Kidney epithelial cell (primary cell): ENCODE measurements at regions not wholly inside any gene's neighbourhood (a gene's known extent, or its start where the extent isn't known, plus 50 kb on each side); places are given as distances from the start of the nearest gene placed in this dataset.

ENCODE experiments used
- DNase-seq: peaks from one replicate; pipeline ENCODE4 v3.0.0-alpha.2; 2010; ENCODE audit warnings: low read depth
- H3K27me3 ChIP-seq: 2 replicates; pipeline ENCODE4 v1.6.0; 2011; ENCODE audit warnings: low read length; ENCODE audit not compliant: control insufficient read depth, insufficient read depth
- H3K36me3 ChIP-seq: 2 replicates; pipeline ENCODE4 v1.5.1; 2011; ENCODE audit warnings: low read length; ENCODE audit not compliant: control insufficient read depth, insufficient read depth
- H3K4me3 ChIP-seq: 2 replicates; pipeline ENCODE4 v1.5.1; 2011; ENCODE audit warnings: low read depth, mild to moderate bottlenecking, control low read depth, low read length
- CTCF ChIP-seq: IDR thresholded peaks from 2 replicates; pipeline ENCODE4 v1.5.1; 2011; ENCODE audit warnings: mild to moderate bottlenecking, moderate library complexity, low read length, control low read depth, inconsistent platforms; ENCODE audit not compliant: insufficient read depth, poor library complexity, severe bottlenecking

GRCh38 chr2:129139380-129139779 lies 820.7 kb upstream of the HS6ST1 start:
- Histone ChIP-seq H3K27me3 (no peaks in the 10 kb centered on the region), H3K4me3 (no peak overlapping the region), H3K36me3 (no peaks in the 10 kb centered on the region)
- no peak for DNase-seq
- no peak for TF ChIP-seq CTCF

GRCh38 chr2:129142465-129142864 lies 823.8 kb upstream of the HS6ST1 start:
- no peaks in the 10 kb centered on the region for H3K27me3 ChIP-seq
- H3K4me3 ChIP-seq: no peak overlapping the region
- DNase-seq: no peak
- no peak for TF ChIP-seq CTCF
- no peaks in the 10 kb centered on the region for H3K36me3 ChIP-seq

- Histone ChIP-seq H3K27me3 (no peaks in the 10 kb centered on the region), H3K4me3 (no peak overlapping the region), H3K36me3 (no peaks in the 10 kb centered on the region)
- no peak for TF ChIP-seq CTCF
- no peak for DNase-seq
Observed at GRCh38 chr2:129144082-129144791, 825.6 kb upstream of the HS6ST1 start.

- H3K4me3 ChIP-seq: no peak overlapping the region
- no peaks in the 10 kb centered on the region for H3K27me3 ChIP-seq
- TF ChIP-seq CTCF: no peak
- no peaks in the 10 kb centered on the region for H3K36me3 ChIP-seq
- DNase-seq: no peak
Observed at GRCh38 chr2:129152514-129152913, 827.0 kb upstream of the RAB6C start.

GRCh38 chr2:129160879-129161278 lies 818.6 kb upstream of the RAB6C start:
- TF ChIP-seq CTCF: no peak
- Histone ChIP-seq H3K36me3 (no peaks in the 10 kb centered on the region), H3K27me3 (no peaks in the 10 kb centered on the region), H3K4me3 (no peak overlapping the region)
- DNase-seq: no peak

- no peak for DNase-seq
- no peaks in the 10 kb centered on the region for H3K36me3 ChIP-seq
- H3K27me3 ChIP-seq: no peaks in the 10 kb centered on the region
- TF ChIP-seq CTCF: no peak
- H3K4me3 ChIP-seq: no peak overlapping the region
Observed at GRCh38 chr2:129164220-129164949, 815.1 kb upstream of the RAB6C start.
